NCI-H526 treated with DMSO at 0.1 percent for 48 hours (cell line): ENCODE measurements at regions not wholly inside any gene's neighbourhood (a gene's known extent, or its start where the extent isn't known, plus 50 kb on each side); places are given as distances from the start of the nearest gene placed in this dataset.

Experiments used
- DNase-seq: peaks from one replicate; lab custom pipeline; 2025; lab: John Stamatoyannopoulos, UW

GRCh38 chrX:107560980-107561379 lies 67.3 kb upstream of the PRPS1 start:
- DNase-seq: no peak

GRCh38 chrX:107561468-107562215 lies 66.7 kb upstream of the PRPS1 start:
- DNase-seq: peak; percentile 0

GRCh38 chrX:107562482-107562881 lies 65.8 kb upstream of the PRPS1 start:
- DNase-seq: no peak

- peak; percentile 38 for DNase-seq
These were observed 64.5 kb upstream of the PRPS1 start for GRCh38 chrX:107563824-107564223.

GRCh38 chrX:107565015-107565414 lies 63.3 kb upstream of the PRPS1 start:
- DNase-seq: no peak

GRCh38 chrX:107565931-107566603 lies 62.2 kb upstream of the PRPS1 start:
- no peak for DNase-seq

GRCh38 chrX:107566604-107567262 lies 61.6 kb upstream of the PRPS1 start:
- DNase-seq: no peak

GRCh38 chrX:107567370-107567769 lies 60.9 kb upstream of the PRPS1 start:
- DNase-seq: no peak

- no peak for DNase-seq
These were observed 56.9 kb upstream of the PRPS1 start for GRCh38 chrX:107571296-107571998.

- no peak for DNase-seq
These were observed 55.3 kb upstream of the PRPS1 start for GRCh38 chrX:107573016-107573415.

- DNase-seq: no peak
These were observed 54.1 kb upstream of the PRPS1 start for GRCh38 chrX:107574054-107574683.

- no peak for DNase-seq
These were observed 53.6 kb upstream of the PRPS1 start for GRCh38 chrX:107574711-107575110.

- no peak for DNase-seq
These were observed 51.9 kb upstream of the PRPS1 start for GRCh38 chrX:107576392-107576791.

- no peak for DNase-seq
These were observed 51.5 kb upstream of the PRPS1 start for GRCh38 chrX:107576841-107577240.

GRCh38 chrX:107577933-107578332 lies 50.4 kb upstream of the PRPS1 start:
- DNase-seq: no peak
